HepG2 (cell line): ENCODE measurements at regions not wholly inside any gene's neighbourhood (a gene's known extent, or its start where the extent isn't known, plus 50 kb on each side); places are given as distances from the start of the nearest gene placed in this dataset.

ENCODE experiments used
- ATAC-seq: fragments of 200-7000 bp; cut with Tn5 transposase; 3 replicates; pipeline ENCODE4 v1.9.1; 2020; ENCODE audit warnings: mild to moderate bottlenecking, moderate library complexity
- BruUV-seq: library from RNA; stranded (reverse); fragments of 400-500 nt; replicated peaks from 2 replicates; lab custom pipeline; 2021; lab: Mats Ljungman, UMichigan
- CTCF ChIA-PET: fragments of 300-600 bp; formaldehyde crosslinking; extraction: SDS; loops from one replicate; lab custom pipeline; 2021; ENCODE audit warnings: low total read pairs, inconsistent platforms, low intra/inter-chr PET ratio; lab: Yijun Ruan, JAX
- POLR2A ChIA-PET: fragments of 350-600 bp; sonication (Branson Sonifier 250); formaldehyde crosslinking; loops from one replicate; lab custom pipeline; 2020; ENCODE audit warnings: antibody characterized with exemption, inconsistent platforms; lab: Yijun Ruan, JAX
- DNase-seq: peaks from one replicate; pipeline ENCODE4 v3.0.0-alpha.2; 2015; ENCODE audit warnings: low spot score
- FAIRE-seq: peaks from 3 replicates; lab custom pipeline; 2011; peaks lifted over from hg19 to GRCh38; lab: Jason Lieb, UNC
- H2AFZ ChIP-seq: one replicate; pipeline ENCODE4 v1.6.1; 2011; ENCODE audit warnings: low read length, inconsistent platforms
- H3K27ac ChIP-seq: fragments of 300-600 bp; 3 replicates; pipeline ENCODE4 v1.8.0; 2011; ENCODE audit warnings: mixed run types, mild to moderate bottlenecking, mixed read lengths, low read length, inconsistent platforms; ENCODE audit not compliant: insufficient read depth; ENCODE audit errors: extremely low read length
- H3K27me3 ChIP-seq, 2 experiments: fragments of 200-600 bp in 1 of 2; 2 replicates in 1 of 2; 3 replicates in 1 of 2; pipeline versions ENCODE4 v1.6.0 to v1.8.0; 2011; ENCODE audit warnings: low read length in 2 of 2, mild to moderate bottlenecking in 2 of 2, moderate library complexity in 2 of 2, inconsistent platforms in 1 of 2; ENCODE audit not compliant: insufficient read depth in 2 of 2, control insufficient read depth in 1 of 2
- H3K36me3 ChIP-seq, 2 experiments: fragments of 200-600 bp in 1 of 2; replicated peaks in 1 of 2; 2 replicates in 1 of 2; 3 replicates in 1 of 2; pipeline versions ENCODE4 v1.5.1 to v1.8.0; 2011; ENCODE audit warnings: low read length in 2 of 2, inconsistent platforms in 1 of 2; ENCODE audit not compliant: insufficient read depth in 2 of 2, control insufficient read depth in 1 of 2
- H3K4me1 ChIP-seq: 2 replicates; pipeline ENCODE4 v1.5.1; 2012; ENCODE audit warnings: low read length, inconsistent platforms; ENCODE audit not compliant: insufficient read depth
- H3K4me2 ChIP-seq: 2 replicates; pipeline ENCODE4 v1.6.0; 2011; ENCODE audit warnings: low read depth, low read length, inconsistent platforms
- H3K4me3 ChIP-seq, 3 experiments: fragments of 200-600 bp in 1 of 3; sonication (generic), shearing (Covaris generic) in 1 of 3; replicated peaks in 1 of 3; 2 replicates each; pipeline ENCODE4 v1.5.1; 2011 to 2016; ENCODE audit warnings: low read length in 3 of 3, inconsistent platforms in 2 of 3, low read depth in 2 of 3, mild to moderate bottlenecking in 2 of 3, control low read depth in 1 of 3, mixed read lengths in 1 of 3; ENCODE audit not compliant: insufficient read depth in 1 of 3
- H3K79me2 ChIP-seq: one replicate; pipeline ENCODE4 v1.6.1; 2011; ENCODE audit warnings: low read length, inconsistent platforms; ENCODE audit not compliant: insufficient read depth
- H3K9ac ChIP-seq: 2 replicates; pipeline ENCODE4 v1.6.0; 2011; ENCODE audit warnings: mild to moderate bottlenecking, low read depth, low read length, inconsistent platforms; ENCODE audit not compliant: insufficient read depth
- H3K9me3 ChIP-seq: 2 replicates; pipeline ENCODE4 v1.5.1; 2012; ENCODE audit warnings: mild to moderate bottlenecking, low read length
- H4K20me1 ChIP-seq: 2 replicates; pipeline ENCODE4 v1.6.0; 2011; ENCODE audit warnings: inconsistent platforms, mild to moderate bottlenecking, low read length, moderate library complexity; ENCODE audit not compliant: insufficient read depth
- CEBPB ChIP-seq: IDR thresholded peaks from 2 replicates; pipeline ENCODE4 v1.6.1; 2011; ENCODE audit warnings: low read depth, low read length, improper control_type of control experiment, borderline replicate concordance
- CENPT ChIP-seq: sonication (generic); formaldehyde crosslinking; IDR thresholded peaks from 2 replicates; pipeline ENCODE4 v1.8.0; 2022; ENCODE audit warnings: low read depth, mild to moderate bottlenecking, moderate library complexity, missing genetic modification reagents
- HOMEZ ChIP-seq: IDR thresholded peaks from 2 replicates; pipeline ENCODE4 v1.6.1; 2016; ENCODE audit warnings: low read depth
- MXD4 ChIP-seq: IDR thresholded peaks from 2 replicates; pipeline ENCODE4 v1.6.1; 2016; ENCODE audit warnings: mild to moderate bottlenecking, missing biosample characterization, missing genetic modification reagents
- ZNF207 ChIP-seq: fragments of 450-650 bp; IDR thresholded peaks from 2 replicates; pipeline ENCODE4 v1.6.1; 2016; ENCODE audit warnings: antibody characterized with exemption, borderline replicate concordance
- ZNF501 ChIP-seq: sonication (generic); formaldehyde crosslinking; IDR thresholded peaks from 2 replicates; pipeline ENCODE4 v1.5.1; 2020; ENCODE audit warnings: mild to moderate bottlenecking, moderate library complexity, missing genetic modification reagents
- WGBS: methylation state at CpG from one replicate; pipeline ENCODE4 v1.1.6; 2017; ENCODE audit warnings: low lambda C conversion rate; 5-methylcytosine and 5-hydroxymethylcytosine counted together
- in situ Hi-C: cut with HindIII; loops from 2 replicates; pipeline ENCODE4 v1.10.0; 2017; ENCODE audit warnings: low pct_unique_long_range_greater_than_20kb; ENCODE audit not compliant: extremely low pct_ligation_motif_present
- intact Hi-C: fragments of 100-400 bp; cut with micrococcal nuclease; formaldehyde crosslinking; loops from one replicate; pipeline ENCODE4 v1.10.0; 2022; ENCODE audit not compliant: unreplicated experiment

- intact Hi-C loops, result no loop called here
- Histone ChIP-seq H3K4me3 (no peak overlapping the region), H3K36me3 (no peaks in the 10 kb centered on the region), H3K4me1 (no peaks in the 10 kb centered on the region), H3K9ac (no peak overlapping the region), H3K79me2 (no peaks in the 10 kb centered on the region), H2AFZ (no peak overlapping the region), H3K27ac (no peak overlapping the region), H3K4me2 (no peak overlapping the region), H4K20me1 (no peaks in the 10 kb centered on the region), H3K9me3 (no peaks in the 10 kb centered on the region), H3K27me3 (no peaks in the 10 kb centered on the region)
- ChIA-PET CTCF (no interaction called here), POLR2A (no interaction called here)
- 4% methylated on average over 4 of the region's 4 CpGs for WGBS
- ATAC-seq (no peak), FAIRE-seq (no peak), DNase-seq (no peak)
- no TSS peak for BruUV-seq
- TF ChIP-seq ZNF207 (no peak), CEBPB (peak; percentile 34; the same call in 1 of the 2 replicates)
- in situ Hi-C loops, result no loop called here
Measured at GRCh38 chr7:89401690-89402089, 606.2 kb upstream of the TEX47 start.

GRCh38 chr7:89451911-89452310 lies 656.4 kb upstream of the TEX47 start:
- POLR2A ChIA-PET, result no interaction called here
- no peak for FAIRE-seq
- in situ Hi-C loops, result no loop called here

More at GRCh38 chr7:89451911-89452310, 656.4 kb upstream of the TEX47 start:
- no peak for ATAC-seq
- no TSS peak for BruUV-seq
- Histone ChIP-seq H3K4me1 (no peaks in the 10 kb centered on the region), H3K79me2 (no peaks in the 10 kb centered on the region), H3K27me3 (no peaks in the 10 kb centered on the region), H2AFZ (no peak overlapping the region), H4K20me1 (no peaks in the 10 kb centered on the region), H3K9me3 (peaks cover 10% of the 10 kb centered on the region; the same call in 1 of the 2 replicates), H3K9ac (no peak overlapping the region), H3K36me3 (no peaks in the 10 kb centered on the region), H3K4me3 (no peak overlapping the region), H3K27ac (no peak overlapping the region), H3K4me2 (no peak overlapping the region)
- intact Hi-C loops, result no loop called here
- CTCF ChIA-PET, result no interaction called here
- TF ChIP-seq HOMEZ (no peak), ZNF501 (CRISPR knock-in tag) (no peak), MXD4 (CRISPR knock-in tag) (no peak), CENPT (CRISPR knock-in tag) (no peak)
- no peak for DNase-seq
